ENCODE measurements at regions not wholly inside any gene's neighbourhood (a gene's known extent, or its start where the extent isn't known, plus 50 kb on each side); places are given as distances from the start of the nearest gene placed in this dataset.
"Not testable (repeated sequence)": the region's sequence is repeated elsewhere in the genome, so short reads cannot be mapped to it uniquely, and the experiment has no call there.

- TF ChIP-seq POLR2A (IDR thresholded peaks at IDR 0.05; ENCODE audit: low read depth, low read length): no peak
- peak; percentile 13 for DNase-seq (ENCODE audit: insufficient read length, low spot score)
- no peak for FAIRE-seq
Observed at GRCh38 chr1:64343823-64344190, 126.1 kb upstream of the CACHD1 start.

- DNase-seq (ENCODE audit: insufficient read length, low spot score) (no peak), FAIRE-seq (no peak)
- TF ChIP-seq POLR2A (IDR thresholded peaks at IDR 0.05; ENCODE audit: low read depth, low read length): no peak
Observed at GRCh38 chr1:64348270-64348960, 121.5 kb upstream of the CACHD1 start.

DNA sequence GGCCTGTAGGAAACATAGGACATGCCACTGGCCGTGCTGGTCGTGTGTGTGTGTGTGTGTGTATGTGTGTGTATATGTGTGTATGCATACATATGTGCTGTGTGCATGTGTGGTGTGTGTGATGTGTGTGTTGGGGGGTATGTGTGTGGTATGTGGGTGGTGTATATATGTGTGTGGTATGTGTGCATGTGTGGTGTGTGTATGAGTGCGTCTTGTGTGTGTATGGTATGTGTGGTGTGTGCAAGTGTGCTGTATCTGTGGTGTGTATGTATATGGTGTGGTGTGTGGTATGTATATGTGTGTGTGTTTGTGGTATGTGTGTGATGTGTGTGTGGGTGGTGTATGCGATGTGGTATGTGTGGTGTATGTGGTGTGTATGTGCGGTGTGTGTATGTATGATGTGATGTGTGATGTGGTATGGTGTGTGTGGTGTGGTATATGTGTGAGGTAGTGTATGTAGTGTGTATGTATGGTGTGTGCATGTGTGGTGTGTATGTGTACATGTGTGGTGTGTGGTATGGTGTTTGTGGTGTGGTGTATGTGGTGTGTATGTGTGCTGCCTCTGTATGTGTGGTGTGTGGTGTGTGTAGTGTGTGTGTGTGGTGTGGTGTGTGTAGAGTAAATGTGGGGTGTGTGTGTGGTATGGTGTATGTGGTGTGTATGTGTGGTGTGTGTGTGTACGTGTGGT lies 120.8 kb upstream of the CACHD1 start:
- FAIRE-seq: no peak

GRCh38 chr1:64355534-64355933 lies 114.4 kb upstream of the CACHD1 start:
- not testable (repeated sequence) for FAIRE-seq

More for the DNA sequence above, 120.8 kb upstream of the CACHD1 start:
- DNase-seq (ENCODE audit: insufficient read length, low spot score): no peak
- TF ChIP-seq POLR2A (IDR thresholded peaks at IDR 0.05; ENCODE audit: low read depth, low read length): no peak

DNA sequence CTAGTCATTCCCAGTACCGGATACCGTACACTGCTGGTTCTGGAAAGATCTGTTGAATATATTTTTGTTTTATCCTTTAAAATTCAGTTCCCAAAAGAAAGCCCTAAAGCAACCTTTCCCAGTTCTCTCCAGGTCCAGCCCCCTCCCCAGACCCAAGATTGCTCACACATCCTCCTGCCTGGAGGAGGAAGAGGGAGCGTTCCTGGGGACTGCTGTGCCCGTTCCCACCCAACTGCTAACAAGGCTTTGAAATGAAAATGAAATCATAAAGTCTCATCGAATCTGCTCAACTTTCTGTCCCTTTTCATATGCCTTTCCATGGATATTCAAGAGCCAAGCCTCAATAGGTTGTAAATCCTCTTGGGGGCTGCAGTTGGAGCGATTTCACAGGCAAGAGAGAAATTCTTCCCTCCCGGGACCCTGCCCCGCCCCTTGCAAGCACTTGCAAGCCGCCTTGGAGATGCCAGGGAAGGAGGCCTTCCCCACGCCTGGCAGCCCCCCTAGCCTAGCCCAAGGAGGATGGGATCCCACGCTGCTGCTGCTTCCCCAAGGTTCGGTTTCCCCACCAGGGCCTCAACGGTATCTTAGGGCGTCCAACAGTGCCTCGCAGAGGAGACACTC lies 113.2 kb upstream of the CACHD1 start:
- FAIRE-seq: no peak
- DNase-seq (ENCODE audit: insufficient read length, low spot score): no peak
- TF ChIP-seq POLR2A (IDR thresholded peaks at IDR 0.05; ENCODE audit: low read depth, low read length): no peak

More at GRCh38 chr1:64355534-64355933, 114.4 kb upstream of the CACHD1 start:
- DNase-seq (ENCODE audit: insufficient read length, low spot score): not testable (repeated sequence)

DNA sequence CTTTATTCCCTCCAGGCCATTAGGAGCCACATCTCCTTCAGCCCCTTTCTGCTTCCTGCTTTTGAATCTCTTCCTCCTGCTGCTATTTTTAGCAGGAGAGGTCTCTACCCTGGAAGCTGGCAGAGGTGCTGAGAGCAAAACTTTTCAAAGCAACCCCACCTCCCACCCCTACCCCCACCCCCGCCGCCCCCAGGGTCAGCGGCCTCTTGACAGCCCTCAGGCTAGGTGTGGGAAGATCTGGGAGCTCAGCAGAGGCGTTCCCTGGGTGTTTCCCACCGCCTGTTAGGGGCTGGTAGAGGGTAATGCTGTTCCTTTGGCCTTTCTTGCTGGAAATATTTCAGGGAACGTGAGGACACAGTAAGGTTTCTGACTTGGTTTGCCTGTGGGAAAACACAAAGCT lies 112.5 kb upstream of the CACHD1 start:
- no peak for FAIRE-seq
- DNase-seq (ENCODE audit: insufficient read length, low spot score): no peak
- TF ChIP-seq POLR2A (IDR thresholded peaks at IDR 0.05; ENCODE audit: low read depth, low read length): no peak

- no peak for FAIRE-seq
Observed at GRCh38 chr1:64358692-64359091, 111.2 kb upstream of the CACHD1 start.

DNA sequence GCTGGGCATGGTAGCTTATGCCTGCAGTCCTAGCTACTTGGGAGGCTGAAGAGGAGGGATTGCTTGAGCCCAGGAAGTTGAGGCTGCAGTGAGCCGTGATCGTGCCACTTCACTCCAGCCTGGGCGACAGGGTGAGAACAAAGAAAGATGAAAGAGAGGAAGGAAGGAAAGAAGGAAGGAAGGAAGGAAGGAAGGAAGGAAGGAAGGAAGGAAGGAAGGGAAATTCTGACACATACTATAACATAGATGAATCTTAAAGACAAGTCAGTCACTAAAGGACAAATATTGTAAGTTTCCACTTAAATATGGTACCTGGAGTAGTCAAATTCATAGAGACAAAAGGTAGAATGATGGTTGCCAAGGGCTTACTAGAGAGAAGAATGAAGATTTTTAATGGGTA lies 108.0 kb upstream of the CACHD1 start:
- no peak for DNase-seq (ENCODE audit: insufficient read length, low spot score)
- FAIRE-seq: no peak
- no peak for TF ChIP-seq POLR2A (IDR thresholded peaks at IDR 0.05; ENCODE audit: low read depth, low read length)

More at GRCh38 chr1:64358692-64359091, 111.2 kb upstream of the CACHD1 start:
- no peak for TF ChIP-seq POLR2A (IDR thresholded peaks at IDR 0.05; ENCODE audit: low read depth, low read length)
- DNase-seq (ENCODE audit: insufficient read length, low spot score): no peak

- no peak for TF ChIP-seq POLR2A (IDR thresholded peaks at IDR 0.05; ENCODE audit: low read depth, low read length)
- no peak for DNase-seq (ENCODE audit: insufficient read length, low spot score)
- FAIRE-seq: no peak
Observed at GRCh38 chr1:64363111-64363510, 106.8 kb upstream of the CACHD1 start.

- no peak for TF ChIP-seq POLR2A (IDR thresholded peaks at IDR 0.05; ENCODE audit: low read depth, low read length)
- FAIRE-seq (no peak), DNase-seq (ENCODE audit: insufficient read length, low spot score) (no peak)
Observed at GRCh38 chr1:64363616-64364015, 106.3 kb upstream of the CACHD1 start.

DNA sequence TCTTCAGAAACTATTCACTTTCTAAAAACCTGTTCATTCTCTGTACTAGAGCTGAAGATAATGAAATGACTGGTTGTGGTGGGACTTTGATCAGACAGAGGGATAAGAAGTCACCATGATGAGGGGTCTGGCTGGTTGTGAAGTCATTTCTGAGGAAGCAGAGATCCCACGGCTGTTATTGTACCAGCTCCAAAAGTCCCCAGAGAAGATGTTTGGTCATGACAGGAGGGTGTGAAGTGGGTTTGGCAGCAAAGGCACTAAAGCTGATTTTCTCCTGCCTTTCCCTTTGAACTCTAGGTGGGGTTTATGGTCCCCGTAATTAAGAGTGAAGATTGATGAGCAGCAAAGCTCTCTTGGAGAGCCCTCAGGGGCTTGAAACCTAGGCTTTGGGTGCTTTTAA lies 103.1 kb upstream of the CACHD1 start:
- no peak for FAIRE-seq
- DNase-seq (ENCODE audit: insufficient read length, low spot score): no peak
- TF ChIP-seq POLR2A (IDR thresholded peaks at IDR 0.05; ENCODE audit: low read depth, low read length): no peak

DNA sequence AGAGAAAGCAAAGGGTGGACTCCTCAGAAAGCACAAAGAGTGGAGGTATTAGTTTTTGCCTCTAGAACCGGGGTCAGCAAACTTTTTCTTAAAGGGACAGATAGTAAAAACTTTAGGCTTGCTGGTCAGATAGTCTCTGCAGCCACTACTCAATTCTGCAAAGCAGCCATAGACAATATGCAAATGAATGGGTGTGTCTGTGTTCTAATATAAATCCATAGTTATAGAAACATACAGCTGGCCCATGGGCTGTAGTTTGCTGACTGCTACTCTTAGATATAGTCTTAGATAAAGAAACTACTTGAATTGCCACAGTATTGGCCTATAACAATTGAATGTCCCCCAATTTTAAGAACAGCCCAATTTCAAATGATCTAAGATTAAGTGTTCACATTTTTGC lies 101.6 kb upstream of the CACHD1 start:
- no peak for FAIRE-seq
- no peak for TF ChIP-seq POLR2A (IDR thresholded peaks at IDR 0.05; ENCODE audit: low read depth, low read length)
- DNase-seq (ENCODE audit: insufficient read length, low spot score): no peak

DNA sequence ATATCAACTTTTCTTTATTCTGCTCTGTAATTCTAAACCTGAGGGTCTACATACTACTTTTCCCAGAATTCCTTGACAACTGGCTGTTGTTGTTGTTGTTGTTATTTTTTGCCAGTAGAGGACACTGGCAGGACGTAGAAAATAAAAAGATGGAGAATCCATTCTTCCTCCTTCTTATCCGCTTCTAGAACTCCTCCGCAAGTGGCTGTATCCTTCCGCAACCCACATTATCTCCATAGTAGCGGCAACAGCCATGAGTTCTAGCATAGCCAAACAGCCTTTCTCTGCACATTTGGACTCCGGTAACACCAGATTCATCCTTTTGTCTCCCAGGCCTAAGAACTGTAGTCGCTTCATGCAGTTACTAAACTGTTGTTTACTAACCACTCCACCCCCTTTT lies 91.1 kb upstream of the CACHD1 start:
- no peak for DNase-seq (ENCODE audit: insufficient read length, low spot score)
- FAIRE-seq: no peak
- no peak for TF ChIP-seq POLR2A (IDR thresholded peaks at IDR 0.05; ENCODE audit: low read depth, low read length)

- TF ChIP-seq POLR2A (IDR thresholded peaks at IDR 0.05; ENCODE audit: low read depth, low read length): no peak
Observed at GRCh38 chr1:64387389-64388285, 82.3 kb upstream of the CACHD1 start.

More at GRCh38 chr1:64387389-64388285, 82.3 kb upstream of the CACHD1 start:
- FAIRE-seq: no peak
- DNase-seq (ENCODE audit: insufficient read length, low spot score): no peak
